ENCODE measurements at regions not wholly inside any gene's neighbourhood (a gene's known extent, or its start where the extent isn't known, plus 50 kb on each side); places are given as distances from the start of the nearest gene placed in this dataset.

DNA sequence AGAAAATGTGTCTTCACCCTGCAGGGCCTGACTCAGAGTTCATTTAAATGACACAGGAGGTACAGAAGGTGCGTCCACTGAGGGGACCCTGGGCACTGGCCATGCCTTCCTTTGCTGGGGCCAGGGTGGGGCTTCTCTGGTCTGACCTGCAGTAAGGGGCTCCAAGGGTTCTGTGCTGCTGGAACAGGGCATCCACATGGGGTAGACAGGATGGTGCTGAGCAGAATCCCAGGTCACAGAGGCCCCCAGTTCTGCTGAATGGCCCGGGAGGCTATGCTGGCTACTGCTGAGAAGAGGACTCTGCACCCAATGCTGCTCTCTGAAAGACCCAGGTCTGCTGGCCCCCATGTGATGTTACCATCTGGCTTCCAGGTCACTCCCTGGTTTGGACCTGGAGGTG is 150.4 kb upstream of the GGTLC1 start:
- no peak for DNase-seq (ENCODE audit: low read depth)

DNA sequence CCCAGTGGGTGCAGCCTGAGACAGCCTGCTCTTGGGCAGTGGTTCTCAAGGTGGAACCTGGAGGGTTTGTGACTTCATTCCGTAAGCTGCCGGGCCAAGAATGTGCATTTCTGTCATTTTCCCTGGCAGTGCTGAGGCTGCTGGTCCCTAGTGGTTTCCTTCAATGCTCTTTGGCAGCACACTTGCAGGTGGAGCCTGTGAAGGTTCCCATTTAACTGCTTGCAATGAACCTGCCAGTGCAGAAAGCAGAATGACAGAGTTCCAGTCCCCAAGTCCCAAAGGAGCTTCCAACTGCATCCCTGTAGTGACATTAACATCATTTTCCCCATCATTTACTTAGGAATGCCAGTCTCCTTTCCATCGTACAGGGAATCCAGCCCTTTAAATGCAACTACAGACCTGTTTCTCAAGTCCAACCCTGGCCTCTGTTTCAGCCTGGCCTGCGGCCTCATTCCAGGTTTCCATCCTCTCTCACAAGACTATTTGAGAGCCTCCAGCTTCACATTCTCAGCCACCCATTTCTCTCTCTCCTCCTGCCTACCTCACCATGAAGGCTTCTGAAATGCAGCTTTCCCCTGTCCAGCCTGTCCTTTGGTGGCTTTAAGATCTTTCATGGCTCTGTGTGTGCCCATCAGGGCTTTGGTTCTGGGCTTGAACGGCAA is 149.7 kb upstream of the GGTLC1 start:
- no peak for DNase-seq (ENCODE audit: low read depth)

DNA sequence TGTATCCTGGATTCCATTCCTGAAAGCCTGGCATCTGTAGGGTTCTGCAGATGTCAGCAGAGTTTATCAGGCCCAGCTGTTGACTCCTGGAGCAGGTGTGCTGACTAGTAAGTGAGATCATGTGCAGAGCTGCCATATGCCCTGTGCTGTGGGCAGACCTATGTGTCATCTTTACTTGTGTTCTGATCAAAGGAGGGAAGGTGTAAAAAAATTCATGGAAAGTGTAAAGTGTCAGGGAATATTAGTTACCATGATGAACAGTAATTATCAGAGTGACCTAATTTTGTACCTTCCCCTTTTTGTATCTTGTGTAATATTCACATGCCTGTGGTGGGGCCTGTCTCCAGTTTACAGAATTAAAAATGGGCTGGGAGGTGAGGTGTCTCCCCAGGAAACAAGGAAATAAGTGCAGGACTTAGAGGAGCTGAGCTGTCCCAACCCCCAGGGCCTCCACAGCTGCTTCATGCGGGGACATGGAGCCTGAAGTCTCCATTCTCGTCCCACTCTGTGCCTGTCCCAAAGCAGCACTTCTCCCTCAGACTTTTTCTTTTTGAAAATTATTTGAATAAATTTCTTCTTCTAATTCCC is 148.2 kb upstream of the GGTLC1 start:
- no peak for DNase-seq (ENCODE audit: low read depth)

DNA sequence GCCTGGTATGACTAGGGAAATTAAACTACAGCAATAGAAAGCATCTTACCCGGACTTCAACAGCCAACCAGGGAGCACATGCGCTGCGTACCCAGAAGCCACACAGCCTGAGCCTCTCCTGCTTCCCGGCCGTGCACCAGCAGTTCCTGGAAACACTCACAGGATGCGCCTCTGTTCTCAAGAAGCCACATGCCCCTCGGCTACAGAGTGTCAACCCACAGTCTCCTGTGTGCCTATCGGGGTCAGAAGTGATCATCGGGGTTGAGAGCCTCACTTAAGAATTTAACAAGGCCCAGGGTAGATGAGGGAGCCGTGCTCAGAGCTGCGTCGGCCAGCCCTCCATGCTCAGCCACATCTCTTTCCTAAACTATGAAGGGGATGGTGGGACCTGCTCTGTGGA is 147.2 kb upstream of the GGTLC1 start:
- no peak for DNase-seq (ENCODE audit: low read depth)

DNA sequence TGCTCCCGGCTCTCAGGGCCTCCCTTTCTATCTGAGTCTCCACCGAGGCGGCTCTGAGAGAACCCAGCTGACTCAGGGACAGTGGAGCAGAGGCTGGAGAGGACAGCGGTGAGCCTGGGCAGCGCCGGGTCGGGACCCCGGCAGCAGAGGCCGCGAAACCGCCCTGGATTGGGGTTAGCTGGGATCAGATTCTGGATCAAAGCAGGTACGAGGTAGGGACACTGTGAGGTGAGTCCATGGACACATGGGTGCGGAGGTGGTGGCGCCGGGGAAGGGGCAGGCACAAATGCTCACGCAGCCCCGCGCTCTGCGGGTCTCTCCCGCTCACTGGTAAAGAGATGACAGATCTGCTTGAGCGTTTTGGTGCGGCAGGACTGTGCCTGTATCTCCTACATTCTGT is 146.4 kb upstream of the GGTLC1 start:
- no peak for DNase-seq (ENCODE audit: low read depth)

DNA sequence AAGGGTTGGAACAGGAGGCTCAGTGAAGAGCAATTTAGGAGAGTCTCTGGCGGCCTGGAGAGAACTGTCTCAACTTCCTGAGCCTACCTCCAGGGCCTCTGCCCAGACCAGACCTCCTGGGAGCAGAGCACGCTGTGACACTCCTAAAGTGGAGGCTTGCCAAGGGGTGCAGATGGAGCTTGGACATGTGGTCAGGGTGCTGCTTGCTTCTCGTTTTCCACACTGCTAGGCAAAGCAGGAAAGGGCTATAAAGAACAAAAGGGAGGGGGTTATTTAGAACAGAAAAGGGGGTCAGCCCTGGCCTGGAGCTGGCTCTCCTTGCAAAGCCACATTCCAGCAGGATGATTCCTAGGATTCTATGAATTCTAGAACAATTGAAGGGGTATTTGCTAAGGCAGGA is 145.7 kb upstream of the GGTLC1 start:
- DNase-seq (ENCODE audit: low read depth), result no peak

DNA sequence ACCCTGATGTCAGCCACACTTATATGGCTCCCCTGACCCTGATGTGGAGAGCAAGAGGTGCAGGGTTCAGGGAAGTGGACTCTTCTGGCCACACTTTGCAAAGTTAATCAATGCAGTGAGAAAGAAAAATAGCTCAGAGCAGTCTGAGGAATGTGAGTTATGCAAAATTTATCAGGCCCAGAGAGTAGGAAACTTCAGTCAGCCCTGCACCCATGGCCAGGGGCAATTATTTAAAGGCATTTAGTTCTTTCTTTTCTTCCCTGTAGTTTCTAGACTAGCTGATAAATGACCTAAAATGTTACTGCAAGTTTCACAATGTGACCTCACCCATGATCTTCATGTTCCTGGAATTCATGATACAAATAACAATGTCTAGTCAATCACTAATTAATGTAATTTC is 143.7 kb upstream of the GGTLC1 start:
- DNase-seq (ENCODE audit: low read depth), result no peak

DNA sequence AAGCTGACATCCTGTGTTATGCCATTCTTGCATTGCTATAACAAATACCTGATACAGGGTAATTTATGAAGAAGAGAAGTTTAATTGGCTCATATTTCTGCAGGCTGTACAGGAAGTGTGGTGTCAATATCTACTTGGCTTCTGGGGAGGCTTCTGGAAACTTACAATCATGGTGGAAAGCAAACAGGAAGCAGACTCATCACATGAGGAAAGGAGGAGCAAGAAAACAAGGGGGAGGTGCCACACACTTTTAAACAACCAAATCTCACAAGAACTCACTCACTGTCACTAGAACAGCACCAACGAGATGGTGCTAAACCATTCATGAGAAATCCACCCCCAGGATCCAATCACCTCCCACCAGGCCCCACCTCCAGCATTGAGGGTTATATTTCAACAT is 143.1 kb upstream of the GGTLC1 start:
- DNase-seq (ENCODE audit: low read depth), result no peak

DNA sequence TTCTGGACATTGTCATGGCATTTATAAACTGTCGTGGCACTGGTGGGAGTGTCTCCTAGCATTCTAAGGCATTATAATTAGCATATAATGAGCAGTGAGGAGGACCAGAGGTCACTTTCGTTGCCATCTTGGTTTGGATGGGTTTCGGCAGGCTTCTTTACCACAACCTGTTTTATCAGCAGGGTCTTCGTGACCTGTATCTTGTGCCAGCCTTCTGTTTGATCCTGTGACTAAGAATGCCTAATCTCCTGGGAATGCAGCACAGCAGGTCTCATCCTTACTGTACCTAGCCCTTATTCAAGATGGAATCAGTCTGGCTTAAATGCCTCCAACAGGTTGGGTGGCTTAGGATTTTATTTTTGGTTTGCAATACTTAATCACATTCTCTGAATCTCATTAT is 142.7 kb upstream of the GGTLC1 start:
- no peak for DNase-seq (ENCODE audit: low read depth)

DNA sequence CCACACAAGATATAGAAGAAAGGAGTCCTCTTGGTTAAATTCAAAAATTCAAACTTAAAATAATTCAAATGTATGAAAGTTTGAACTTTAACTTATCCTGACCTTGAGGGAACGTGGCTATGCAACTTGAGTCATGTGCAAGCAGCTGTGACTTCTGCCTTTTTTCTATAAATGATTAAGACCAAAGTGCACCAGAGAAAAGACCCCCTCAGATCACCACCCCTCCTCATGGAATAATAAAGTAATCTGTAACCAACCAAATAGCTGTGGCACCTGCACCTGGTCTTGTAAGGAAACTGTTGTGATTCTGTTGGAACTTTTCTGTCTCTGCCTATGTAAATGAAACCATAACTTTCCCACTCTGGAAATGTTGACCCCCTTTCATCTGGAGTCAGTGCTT is 141.1 kb upstream of the GGTLC1 start:
- DNase-seq (ENCODE audit: low read depth), result no peak

DNA sequence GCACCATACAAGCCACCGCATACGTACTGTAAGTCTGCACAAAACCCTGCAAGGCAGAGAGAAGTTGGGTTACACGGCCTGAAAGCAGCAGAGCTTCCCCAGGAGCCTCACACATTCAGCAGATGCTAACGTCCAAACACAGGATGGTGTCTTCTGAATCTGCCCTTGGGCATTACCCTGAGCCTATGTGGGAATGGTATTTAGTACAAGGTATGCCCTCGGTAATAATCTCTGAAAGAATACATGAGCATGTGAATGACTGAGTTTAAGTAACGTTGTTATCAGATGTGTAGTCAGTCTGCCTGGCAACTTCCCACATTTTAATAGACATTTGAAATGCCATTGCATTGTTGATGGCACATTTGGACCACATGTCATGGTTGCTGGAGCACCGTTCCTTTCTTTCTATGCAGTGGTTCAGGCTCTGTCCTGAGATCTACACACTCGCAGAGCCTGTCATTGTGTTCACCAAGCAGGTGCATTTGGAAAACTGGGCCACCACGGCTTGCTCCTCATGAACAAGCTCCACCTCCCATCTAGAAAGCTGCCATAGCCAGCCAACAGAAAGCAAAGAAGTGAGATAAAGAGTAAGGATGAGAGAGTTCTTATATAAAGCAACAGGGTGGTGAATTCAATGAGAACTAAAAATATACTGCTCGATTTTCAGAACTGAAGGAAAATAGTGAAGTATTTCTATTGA is 136.5 kb upstream of the GGTLC1 start:
- DNase-seq (ENCODE audit: low read depth), result no peak

DNA sequence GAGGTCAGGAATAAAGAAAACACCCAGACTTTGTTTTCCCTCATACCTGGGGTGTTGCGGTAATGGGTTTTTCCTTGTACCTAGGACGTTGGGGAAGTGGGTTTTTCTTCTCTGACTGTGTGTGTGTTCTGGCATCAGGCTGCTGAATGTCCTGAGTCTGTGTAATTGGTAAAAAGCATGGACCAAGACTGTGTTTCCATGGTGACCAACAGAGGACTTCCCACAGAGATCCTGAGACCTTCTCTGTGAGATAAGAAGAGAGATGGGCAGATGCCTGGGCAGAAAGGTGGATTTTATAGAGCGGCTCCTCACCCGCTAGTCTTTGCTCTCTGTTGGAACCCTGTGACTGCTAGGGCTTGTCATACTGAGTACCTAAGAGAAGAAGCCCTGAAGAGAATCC is 135.4 kb upstream of the GGTLC1 start:
- no peak for DNase-seq (ENCODE audit: low read depth)

DNA sequence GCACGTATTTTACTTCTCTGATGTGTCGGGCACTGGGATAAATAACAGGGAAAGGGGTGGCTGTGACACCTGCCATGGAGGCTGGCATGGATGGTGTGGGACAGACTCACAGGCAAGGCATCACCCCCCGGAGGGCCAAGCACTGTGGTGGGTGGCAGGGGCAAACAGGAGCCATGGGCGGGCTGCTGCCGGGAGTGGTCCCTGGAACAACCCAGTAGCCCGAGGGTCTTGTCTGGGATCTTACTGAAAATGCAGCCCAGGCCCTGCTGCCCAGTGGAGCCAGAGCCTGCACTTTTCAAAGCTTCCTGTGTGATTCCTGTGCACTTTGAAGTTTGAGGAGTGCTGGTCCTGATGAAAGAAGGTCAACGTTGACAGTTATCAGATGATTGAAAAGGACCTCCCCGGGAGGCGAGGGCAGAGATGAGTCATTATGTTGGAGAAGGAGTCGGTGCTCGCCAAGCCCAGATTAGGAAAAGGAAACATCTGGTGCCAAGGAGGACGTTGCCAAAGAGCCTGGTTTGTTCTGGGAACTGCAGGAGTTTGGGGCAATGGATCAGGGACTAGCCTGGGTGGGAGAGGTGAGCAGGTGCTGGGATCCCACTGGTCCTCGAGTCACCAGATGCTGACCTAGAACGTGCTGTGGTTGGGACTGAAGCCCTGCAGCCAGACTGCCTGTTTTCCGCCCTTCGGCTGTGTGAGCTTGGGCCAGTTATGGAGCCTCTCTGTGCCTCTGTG is 130.0 kb upstream of the GGTLC1 start:
- DNase-seq (ENCODE audit: low read depth), result no peak

DNA sequence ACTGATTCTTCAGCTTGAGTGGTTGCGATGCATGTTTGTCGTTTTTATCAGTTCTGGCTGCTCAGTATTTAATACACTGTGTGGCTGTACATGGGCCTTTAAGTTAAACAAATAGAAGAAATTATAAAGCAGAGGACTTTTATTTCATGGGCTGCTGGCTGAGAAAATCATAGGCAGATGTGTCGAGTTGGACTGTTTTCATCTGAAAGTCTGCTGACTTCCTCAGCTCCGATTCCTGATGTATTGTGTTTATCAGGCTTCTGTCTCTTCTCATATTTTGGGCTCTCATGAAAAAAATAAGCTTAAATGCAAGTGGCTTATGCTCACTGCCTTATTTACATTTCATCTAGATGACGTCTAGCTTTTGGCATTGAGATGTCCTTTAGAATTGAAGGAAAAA is 129.5 kb upstream of the GGTLC1 start:
- DNase-seq (ENCODE audit: low read depth), result no peak

DNA sequence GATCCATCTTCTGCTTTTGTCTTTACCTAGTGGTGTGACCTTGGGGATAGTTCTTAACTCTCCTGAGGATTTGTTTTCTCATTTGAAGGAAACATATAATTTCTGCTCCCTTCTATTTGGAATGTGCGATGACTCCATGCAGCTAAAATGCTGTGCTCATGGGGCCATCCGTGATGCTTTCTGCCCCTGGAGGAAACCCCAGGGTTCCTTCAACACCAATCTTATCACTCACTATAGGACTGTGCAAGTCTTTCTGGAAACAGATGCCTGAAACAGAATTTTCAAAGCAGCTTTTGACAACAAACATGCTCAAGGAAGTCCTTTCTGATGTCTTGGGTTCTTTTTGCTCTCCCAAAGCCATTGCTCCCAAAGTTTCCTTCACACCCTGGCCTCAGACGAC is 128.8 kb upstream of the GGTLC1 start:
- DNase-seq (ENCODE audit: low read depth), result no peak

DNA sequence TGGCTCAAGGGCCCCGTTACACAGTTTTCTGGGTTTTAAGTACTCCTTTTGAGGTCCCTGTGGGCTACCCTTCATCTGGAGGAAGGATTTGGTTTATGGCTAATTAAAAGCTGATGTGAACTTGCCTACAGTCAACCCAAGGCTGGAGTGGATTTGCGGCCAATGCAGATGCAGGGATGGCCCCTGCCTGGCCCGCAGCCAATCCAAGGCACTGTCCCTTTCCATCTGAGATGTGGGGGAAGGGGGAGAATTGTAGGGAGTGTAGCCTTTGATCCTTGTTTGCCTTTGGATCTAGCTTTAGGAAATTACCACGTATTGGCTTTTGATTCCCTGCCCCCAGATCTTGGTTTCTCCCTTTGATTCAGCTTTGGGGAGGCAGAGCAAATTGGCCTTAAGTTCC is 128.0 kb upstream of the GGTLC1 start:
- no peak for DNase-seq (ENCODE audit: low read depth)

DNA sequence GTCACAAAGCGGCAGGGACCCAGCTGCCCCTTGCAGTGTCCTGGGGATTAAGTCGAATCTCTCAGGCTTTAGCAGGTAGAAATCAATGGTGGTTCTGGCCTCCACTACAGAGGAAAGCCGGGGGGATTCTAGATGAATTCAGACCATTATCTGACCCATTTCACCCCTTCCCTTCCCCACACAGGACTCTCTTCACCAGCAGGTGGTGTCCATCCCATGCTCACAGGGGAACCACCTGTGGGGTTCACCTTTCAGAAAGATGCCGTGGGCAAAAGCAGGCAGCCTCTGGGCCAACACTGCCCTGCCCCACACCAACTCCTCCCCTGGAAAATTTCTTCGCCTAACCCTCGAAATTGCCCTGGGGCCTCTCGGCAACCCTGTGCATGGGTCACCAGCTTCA is 123.8 kb upstream of the GGTLC1 start:
- DNase-seq (ENCODE audit: low read depth), result no peak

DNA sequence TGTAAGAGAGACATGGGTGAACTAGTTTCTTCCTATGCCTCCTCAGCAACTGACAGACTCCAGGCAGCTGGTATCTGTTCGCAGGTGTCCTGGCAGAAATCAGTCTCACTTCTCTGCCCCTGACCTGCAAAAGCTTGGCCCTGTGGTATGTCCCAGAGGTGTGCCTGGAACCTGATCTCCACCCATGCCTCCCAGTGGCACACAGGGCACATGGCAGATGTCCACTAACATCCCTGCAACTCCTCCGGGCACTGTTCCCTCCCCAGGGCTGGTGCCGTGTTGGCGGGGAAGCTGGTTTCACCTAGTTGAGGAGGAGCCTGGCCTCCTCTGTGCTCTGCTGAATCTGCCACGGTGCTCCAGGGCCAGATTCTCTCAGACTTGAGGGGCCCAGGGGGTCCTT is 123.3 kb upstream of the GGTLC1 start:
- DNase-seq (ENCODE audit: low read depth), result no peak

DNA sequence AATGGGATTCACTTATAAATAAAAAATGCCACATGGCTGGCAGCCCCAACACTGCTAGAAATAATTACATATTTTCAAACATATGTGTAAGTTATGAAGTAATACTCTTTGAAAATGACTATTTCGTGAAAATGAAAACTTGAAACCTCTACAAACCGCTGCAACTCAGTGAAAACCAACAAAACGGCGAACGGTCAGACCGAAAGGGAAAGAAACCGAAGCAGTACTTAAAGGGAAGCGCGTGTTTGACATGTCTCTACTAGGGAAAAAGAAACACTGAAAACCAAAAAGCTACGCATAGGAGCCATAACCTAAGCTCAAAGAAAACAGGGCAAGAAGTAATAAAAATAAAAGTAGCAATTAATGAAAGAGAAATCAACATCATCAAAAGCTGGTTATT is 121.0 kb upstream of the GGTLC1 start:
- DNase-seq (ENCODE audit: low read depth), result no peak

DNA sequence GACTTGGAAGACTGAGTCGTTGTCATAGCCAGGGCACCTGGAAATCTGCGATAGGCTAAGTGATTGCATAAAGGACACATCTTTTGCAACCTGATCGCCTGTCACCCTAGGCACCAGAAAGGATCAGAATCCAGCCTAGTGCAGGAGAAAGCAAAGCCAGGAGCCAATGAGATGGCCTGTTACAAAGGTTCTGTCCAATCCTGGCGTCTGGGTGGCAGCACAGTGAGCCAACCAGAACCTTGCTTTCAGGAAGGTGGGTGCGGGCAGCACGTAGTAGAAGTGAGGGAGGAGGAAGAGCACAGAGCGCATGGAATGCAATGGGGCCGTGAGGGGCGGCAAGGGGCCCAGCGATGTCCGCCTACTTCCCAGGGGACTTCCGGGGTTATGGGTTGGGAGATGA is 120.4 kb upstream of the GGTLC1 start:
- no peak for DNase-seq (ENCODE audit: low read depth)

DNA sequence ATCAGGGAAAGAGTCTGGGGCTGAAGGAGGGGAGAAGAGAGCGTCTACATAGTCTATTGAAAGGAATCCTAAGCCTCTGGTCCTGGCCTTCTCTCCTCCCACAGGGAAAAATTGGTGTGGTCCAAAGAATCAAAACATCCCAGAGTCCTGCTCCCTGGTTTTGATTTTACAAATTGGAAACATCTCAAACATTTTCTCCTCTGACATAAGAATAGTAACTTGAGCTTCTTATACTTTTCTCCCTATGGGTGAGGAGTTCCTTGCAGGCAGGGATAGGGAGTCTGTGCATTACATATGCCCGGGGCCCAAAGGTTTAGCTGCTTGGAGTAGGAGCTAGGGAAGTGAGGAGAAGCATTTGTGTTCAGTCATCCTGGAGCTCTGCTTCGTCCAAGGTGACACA is 120.0 kb upstream of the GGTLC1 start:
- no peak for DNase-seq (ENCODE audit: low read depth)

DNA sequence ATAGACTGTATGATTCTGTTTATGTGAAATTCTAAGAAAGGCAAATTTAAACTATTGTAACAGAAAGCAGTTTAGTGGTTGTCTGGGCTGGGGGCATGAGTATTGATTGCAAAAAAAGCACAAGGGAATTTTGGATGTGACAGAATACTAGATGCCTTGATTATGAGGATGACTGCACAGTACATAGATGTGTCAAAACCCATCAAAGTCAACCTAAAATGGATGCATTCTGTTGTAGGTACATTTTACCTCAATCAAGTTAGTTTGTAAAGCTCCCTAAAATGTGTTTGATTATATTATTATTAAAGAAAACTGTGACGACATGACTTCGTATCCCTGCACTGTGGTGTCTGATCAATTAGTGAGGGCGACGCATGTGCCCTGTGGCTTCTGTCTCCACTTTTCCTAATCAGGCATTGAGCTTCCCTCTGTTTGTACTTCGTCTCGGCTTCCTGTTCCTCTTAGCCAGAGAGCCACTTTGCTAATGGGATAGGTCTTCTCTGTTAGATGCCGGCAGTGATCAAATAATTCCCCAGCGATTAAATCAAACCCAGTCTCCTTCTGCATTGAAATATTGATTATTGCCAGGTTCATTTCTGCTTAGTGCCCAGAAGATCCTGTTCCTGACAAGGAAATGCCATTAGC is 118.3 kb upstream of the GGTLC1 start:
- no peak for DNase-seq (ENCODE audit: low read depth)

Data from T follicular helper cell (primary cell).